ENCODE measurements at regions not wholly inside any gene's neighbourhood (a gene's known extent, or its start where the extent isn't known, plus 50 kb on each side); places are given as distances from the start of the nearest gene placed in this dataset.
A peak's percentile ranks its signal among the peaks of the same experiment; 100 is the strongest.

- no peak for TF ChIP-seq CTCF (IDR thresholded peaks at IDR 0.05)
- Histone ChIP-seq H3K36me3 (no peaks in the 10 kb centered on the region), H3K27me3 (no peaks in the 10 kb centered on the region), H3K9me3 (no peaks in the 10 kb centered on the region), H3K27ac (no peak overlapping the region), H3K4me3 (no peak overlapping the region), H3K4me1 (no peaks in the 10 kb centered on the region)
- DNase-seq (ENCODE audit: low spot score) = no peak
Measured at GRCh38 chr13:21837841-21838551, 167.1 kb downstream of the FGF9 start.

- Histone ChIP-seq H3K27ac (no peak overlapping the region), H3K4me3 (no peak overlapping the region), H3K4me1 (peaks cover 0 to 12% of the 10 kb centered on the region in 2 donors), H3K27me3 (no peaks in the 10 kb centered on the region), H3K9me3 (no peaks in the 10 kb centered on the region), H3K36me3 (no peaks in the 10 kb centered on the region)
- no peak for DNase-seq (ENCODE audit: low spot score)
- TF ChIP-seq CTCF (IDR thresholded peaks at IDR 0.05) = no peak
Measured at GRCh38 chr13:21846605-21847004, 175.7 kb downstream of the FGF9 start.

GRCh38 chr13:21849323-21849722 is 178.4 kb downstream of the FGF9 start:
- Histone ChIP-seq H3K9me3 (no peaks in the 10 kb centered on the region), H3K4me1 (peaks cover 0 to 12% of the 10 kb centered on the region in 2 donors), H3K36me3 (no peaks in the 10 kb centered on the region), H3K27ac (no peak overlapping the region), H3K4me3 (no peak overlapping the region), H3K27me3 (no peaks in the 10 kb centered on the region)
- DNase-seq (ENCODE audit: low spot score) = no peak
- TF ChIP-seq CTCF (IDR thresholded peaks at IDR 0.05) = peak; percentile 59 to 67

- no peak for DNase-seq (ENCODE audit: low spot score)
- Histone ChIP-seq H3K4me1 (peaks cover 0 to 12% of the 10 kb centered on the region in 2 donors), H3K4me3 (no peak overlapping the region), H3K36me3 (no peaks in the 10 kb centered on the region), H3K27ac (peak overlapping the region in 1 of 2 donors; percentile 2), H3K27me3 (no peaks in the 10 kb centered on the region), H3K9me3 (no peaks in the 10 kb centered on the region)
- TF ChIP-seq CTCF (IDR thresholded peaks at IDR 0.05) = no peak
Measured at GRCh38 chr13:21850013-21851006, 179.4 kb downstream of the FGF9 start.

GRCh38 chr13:21852043-21852442 is 181.2 kb downstream of the FGF9 start:
- Histone ChIP-seq H3K9me3 (no peaks in the 10 kb centered on the region), H3K36me3 (no peaks in the 10 kb centered on the region), H3K27ac (no peak overlapping the region), H3K27me3 (no peaks in the 10 kb centered on the region), H3K4me1 (peaks cover 0 to 12% of the 10 kb centered on the region in 2 donors), H3K4me3 (no peak overlapping the region)
- DNase-seq (ENCODE audit: low spot score) = no peak
- TF ChIP-seq CTCF (IDR thresholded peaks at IDR 0.05) = no peak

Data from right atrium auricular region (tissue), 2 donors.